Stomach (tissue), 4 donors: ENCODE measurements at regions not wholly inside any gene's neighbourhood (a gene's known extent, or its start where the extent isn't known, plus 50 kb on each side); places are given as distances from the start of the nearest gene placed in this dataset.

Experiments used
- EP300 ChIP-seq: sonication (generic); formaldehyde crosslinking; IDR thresholded peaks from one replicate; pipeline ENCODE4 v1.6.1; 2017; ENCODE audit warnings: antibody characterized with exemption
- POLR2A ChIP-seq, 4 donors: fragments of 450-650 bp; IDR thresholded peaks; one replicate each; pipeline ENCODE4 v1.6.1; 2016; ENCODE audit warnings: antibody characterized with exemption in 4 of 4, control low read depth in 2 of 4, mild to moderate bottlenecking in 1 of 4, moderate library complexity in 1 of 4
- POLR2AphosphoS5 ChIP-seq, 3 donors: sonication (generic); formaldehyde crosslinking; IDR thresholded peaks; one replicate each; pipeline ENCODE4 v1.6.1; 2016; ENCODE audit warnings: antibody characterized with exemption in 3 of 3
- TF ChIP-seq, protein P1 (sequence below), 7 experiments: fragments of 450-650 bp in 4 of 7; fragments of 200-600 bp in 3 of 7; sonication (generic) in 3 of 7; IDR thresholded peaks; one replicate each; pipeline ENCODE4 v1.5.1; 2016 to 2019; ENCODE audit warnings: antibody characterized with exemption in 7 of 7, control low read depth in 2 of 7, mild to moderate bottlenecking in 1 of 7

DNA sequence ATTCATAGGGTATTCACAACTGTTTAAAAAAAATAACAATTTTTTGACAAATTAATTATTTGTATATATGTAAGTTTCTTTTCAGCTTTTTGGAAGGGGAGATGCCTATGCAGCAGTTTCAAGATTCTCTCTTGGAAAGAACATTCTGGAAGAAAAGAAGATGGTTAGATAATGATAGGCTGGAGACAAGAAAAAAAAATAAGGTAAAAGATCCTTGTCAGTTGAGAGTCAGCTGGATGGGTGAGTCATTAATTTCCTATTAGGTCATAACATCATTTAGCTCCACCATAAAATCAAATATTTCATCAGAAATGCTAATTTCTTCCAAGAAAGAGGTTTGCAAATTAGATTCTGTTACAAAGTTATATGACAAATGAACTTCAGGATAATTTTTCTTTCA is 880.4 kb downstream of the EPHA7 start:
- TF ChIP-seq POLR2A (IDR thresholded peaks at IDR 0.05) (no peak), EP300 (no peak), POLR2AphosphoS5 (IDR thresholded peaks at IDR 0.05) (no peak)
- TF ChIP-seq, protein P1, sequence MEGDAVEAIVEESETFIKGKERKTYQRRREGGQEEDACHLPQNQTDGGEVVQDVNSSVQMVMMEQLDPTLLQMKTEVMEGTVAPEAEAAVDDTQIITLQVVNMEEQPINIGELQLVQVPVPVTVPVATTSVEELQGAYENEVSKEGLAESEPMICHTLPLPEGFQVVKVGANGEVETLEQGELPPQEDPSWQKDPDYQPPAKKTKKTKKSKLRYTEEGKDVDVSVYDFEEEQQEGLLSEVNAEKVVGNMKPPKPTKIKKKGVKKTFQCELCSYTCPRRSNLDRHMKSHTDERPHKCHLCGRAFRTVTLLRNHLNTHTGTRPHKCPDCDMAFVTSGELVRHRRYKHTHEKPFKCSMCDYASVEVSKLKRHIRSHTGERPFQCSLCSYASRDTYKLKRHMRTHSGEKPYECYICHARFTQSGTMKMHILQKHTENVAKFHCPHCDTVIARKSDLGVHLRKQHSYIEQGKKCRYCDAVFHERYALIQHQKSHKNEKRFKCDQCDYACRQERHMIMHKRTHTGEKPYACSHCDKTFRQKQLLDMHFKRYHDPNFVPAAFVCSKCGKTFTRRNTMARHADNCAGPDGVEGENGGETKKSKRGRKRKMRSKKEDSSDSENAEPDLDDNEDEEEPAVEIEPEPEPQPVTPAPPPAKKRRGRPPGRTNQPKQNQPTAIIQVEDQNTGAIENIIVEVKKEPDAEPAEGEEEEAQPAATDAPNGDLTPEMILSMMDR (IDR thresholded peaks at IDR 0.05): no peak
